DOHH2 (cell line): ENCODE measurements at regions not wholly inside any gene's neighbourhood (a gene's known extent, or its start where the extent isn't known, plus 50 kb on each side); places are given as distances from the start of the nearest gene placed in this dataset.

Experiments
- H3F3A ChIP-seq: fragments of 200-600 bp; sonication (generic), shearing (Covaris generic); 2 replicates; pipeline ENCODE4 v1.6.0; 2016; ENCODE audit warnings: antibody characterized with exemption, mild to moderate bottlenecking; ENCODE audit not compliant: control insufficient read depth, insufficient read depth
- H3K27ac ChIP-seq: fragments of 200-600 bp; sonication (generic); 2 replicates; pipeline ENCODE4 v1.5.1; 2014; ENCODE audit warnings: low read depth, mild to moderate bottlenecking, low read length, moderate library complexity
- H3K27me3 ChIP-seq: fragments of 200-600 bp; sonication (generic); 2 replicates; pipeline ENCODE4 v1.6.1; 2014; ENCODE audit warnings: mild to moderate bottlenecking, low read length, mixed read lengths; ENCODE audit not compliant: control insufficient read depth
- H3K36me3 ChIP-seq: fragments of 200-600 bp; sonication (generic); 2 replicates; pipeline ENCODE4 v1.6.1; 2014; ENCODE audit warnings: mild to moderate bottlenecking, low read length, moderate library complexity, mixed read lengths; ENCODE audit not compliant: control insufficient read depth
- H3K4me1 ChIP-seq: fragments of 200-600 bp; sonication (generic); 2 replicates; pipeline ENCODE4 v1.6.1; 2014; ENCODE audit warnings: mild to moderate bottlenecking, low read length, mixed read lengths; ENCODE audit not compliant: control insufficient read depth
- H3K4me2 ChIP-seq: fragments of 200-600 bp; sonication (generic); 2 replicates; pipeline ENCODE4 v1.6.0; 2014; ENCODE audit warnings: mild to moderate bottlenecking, low read length, moderate library complexity
- H3K4me3 ChIP-seq: fragments of 200-600 bp; sonication (generic); 2 replicates; pipeline ENCODE4 v1.5.1; 2014; ENCODE audit warnings: mild to moderate bottlenecking, low read length, mixed read lengths
- H3K79me2 ChIP-seq: fragments of 200-600 bp; sonication (generic); 2 replicates; pipeline ENCODE4 v1.6.1; 2014; ENCODE audit warnings: mild to moderate bottlenecking, low read length, mixed read lengths; ENCODE audit not compliant: control insufficient read depth
- H3K9me2 ChIP-seq: fragments of 200-600 bp; sonication (generic); replicated peaks from 2 replicates; pipeline ENCODE4 v1.6.1; 2014; ENCODE audit warnings: mild to moderate bottlenecking, low read length, mixed read lengths; ENCODE audit not compliant: control insufficient read depth
- H3K9me3 ChIP-seq: fragments of 200-600 bp; sonication (generic); 2 replicates; pipeline ENCODE4 v1.6.1; 2014; ENCODE audit warnings: antibody characterized with exemption, low read length, mixed read lengths; ENCODE audit not compliant: control insufficient read depth, insufficient read depth
- H4K20me1 ChIP-seq: fragments of 200-600 bp; sonication (generic); 2 replicates; pipeline ENCODE4 v1.6.0; 2014; ENCODE audit warnings: low read depth, mild to moderate bottlenecking, antibody characterized with exemption, low read length, moderate library complexity; ENCODE audit not compliant: control insufficient read depth, insufficient read depth
- EZH2phosphoT487 ChIP-seq: fragments of 200-600 bp; sonication (generic); IDR thresholded peaks from 2 replicates; pipeline ENCODE4 v1.6.1; 2017; ENCODE audit warnings: borderline replicate concordance, mild to moderate bottlenecking, antibody characterized with exemption, low read length, moderate library complexity, mixed read lengths
- TF ChIP-seq, protein P1 (sequence below): fragments of 200-600 bp; sonication (generic); IDR thresholded peaks from one replicate; pipeline ENCODE4 v1.5.1; 2014; ENCODE audit warnings: antibody characterized with exemption, mild to moderate bottlenecking, low read depth, low read length; ENCODE audit not compliant: poor library complexity, severe bottlenecking

- no peaks in the 10 kb centered on the region for H3K27me3 ChIP-seq
- H3K4me2 ChIP-seq = no peak overlapping the region
- TF ChIP-seq, protein P1, sequence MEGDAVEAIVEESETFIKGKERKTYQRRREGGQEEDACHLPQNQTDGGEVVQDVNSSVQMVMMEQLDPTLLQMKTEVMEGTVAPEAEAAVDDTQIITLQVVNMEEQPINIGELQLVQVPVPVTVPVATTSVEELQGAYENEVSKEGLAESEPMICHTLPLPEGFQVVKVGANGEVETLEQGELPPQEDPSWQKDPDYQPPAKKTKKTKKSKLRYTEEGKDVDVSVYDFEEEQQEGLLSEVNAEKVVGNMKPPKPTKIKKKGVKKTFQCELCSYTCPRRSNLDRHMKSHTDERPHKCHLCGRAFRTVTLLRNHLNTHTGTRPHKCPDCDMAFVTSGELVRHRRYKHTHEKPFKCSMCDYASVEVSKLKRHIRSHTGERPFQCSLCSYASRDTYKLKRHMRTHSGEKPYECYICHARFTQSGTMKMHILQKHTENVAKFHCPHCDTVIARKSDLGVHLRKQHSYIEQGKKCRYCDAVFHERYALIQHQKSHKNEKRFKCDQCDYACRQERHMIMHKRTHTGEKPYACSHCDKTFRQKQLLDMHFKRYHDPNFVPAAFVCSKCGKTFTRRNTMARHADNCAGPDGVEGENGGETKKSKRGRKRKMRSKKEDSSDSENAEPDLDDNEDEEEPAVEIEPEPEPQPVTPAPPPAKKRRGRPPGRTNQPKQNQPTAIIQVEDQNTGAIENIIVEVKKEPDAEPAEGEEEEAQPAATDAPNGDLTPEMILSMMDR = no peak
- no peak for TF ChIP-seq EZH2phosphoT487
Measured at GRCh38 chr14:36028665-36029064, 147.9 kb downstream of the PTCSC3 start.

GRCh38 chr14:36028218-36028617 is 148.3 kb downstream of the PTCSC3 start:
- H3F3A ChIP-seq = no peaks in the 10 kb centered on the region
- no peaks in the 10 kb centered on the region for H3K79me2 ChIP-seq
- no peak overlapping the region for H3K27ac ChIP-seq
- H3K9me2 ChIP-seq = no peaks in the 10 kb centered on the region
- H3K27me3 ChIP-seq = no peaks in the 10 kb centered on the region
- no peak overlapping the region for H3K4me3 ChIP-seq
- H3K4me1 ChIP-seq = no peaks in the 10 kb centered on the region
- no peak overlapping the region for H3K4me2 ChIP-seq
- no peaks in the 10 kb centered on the region for H3K36me3 ChIP-seq
- H3K9me3 ChIP-seq = no peaks in the 10 kb centered on the region
- TF ChIP-seq, protein P1 = peak; percentile 20
- no peak for TF ChIP-seq EZH2phosphoT487
- no peaks in the 10 kb centered on the region for H4K20me1 ChIP-seq

More at GRCh38 chr14:36028665-36029064, 147.9 kb downstream of the PTCSC3 start:
- H4K20me1 ChIP-seq = no peaks in the 10 kb centered on the region
- H3K36me3 ChIP-seq = no peaks in the 10 kb centered on the region
- no peaks in the 10 kb centered on the region for H3F3A ChIP-seq
- H3K4me1 ChIP-seq = no peaks in the 10 kb centered on the region
- H3K9me3 ChIP-seq = no peaks in the 10 kb centered on the region
- no peak overlapping the region for H3K4me3 ChIP-seq
- no peaks in the 10 kb centered on the region for H3K79me2 ChIP-seq
- no peaks in the 10 kb centered on the region for H3K9me2 ChIP-seq
- H3K27ac ChIP-seq = no peak overlapping the region

- Histone ChIP-seq H3K4me1 (no peaks in the 10 kb centered on the region), H3F3A (no peaks in the 10 kb centered on the region), H3K36me3 (no peaks in the 10 kb centered on the region), H4K20me1 (no peaks in the 10 kb centered on the region), H3K79me2 (no peaks in the 10 kb centered on the region), H3K4me3 (no peak overlapping the region), H3K27me3 (no peaks in the 10 kb centered on the region), H3K4me2 (no peak overlapping the region), H3K9me2 (no peaks in the 10 kb centered on the region), H3K9me3 (no peaks in the 10 kb centered on the region), H3K27ac (no peak overlapping the region)
- TF ChIP-seq, protein P1 = no peak
- TF ChIP-seq EZH2phosphoT487 = no peak
Measured at GRCh38 chr14:36027354-36027753, 149.2 kb downstream of the PTCSC3 start.
